SIG-M5 (cell line): ENCODE measurements at regions not wholly inside any gene's neighbourhood (a gene's known extent, or its start where the extent isn't known, plus 50 kb on each side); places are given as distances from the start of the nearest gene placed in this dataset.
"Not testable (repeated sequence)": the region's sequence is repeated elsewhere in the genome, so short reads cannot be mapped to it uniquely, and the experiment has no call there.

Experiments
- DNase-seq: peaks from one replicate; lab custom pipeline; 2025; lab: John Stamatoyannopoulos, UW

- not testable (repeated sequence) for DNase-seq
Measured at GRCh38 chr2:66632882-66633281, 198.0 kb downstream of the MEIS1 start.

DNA sequence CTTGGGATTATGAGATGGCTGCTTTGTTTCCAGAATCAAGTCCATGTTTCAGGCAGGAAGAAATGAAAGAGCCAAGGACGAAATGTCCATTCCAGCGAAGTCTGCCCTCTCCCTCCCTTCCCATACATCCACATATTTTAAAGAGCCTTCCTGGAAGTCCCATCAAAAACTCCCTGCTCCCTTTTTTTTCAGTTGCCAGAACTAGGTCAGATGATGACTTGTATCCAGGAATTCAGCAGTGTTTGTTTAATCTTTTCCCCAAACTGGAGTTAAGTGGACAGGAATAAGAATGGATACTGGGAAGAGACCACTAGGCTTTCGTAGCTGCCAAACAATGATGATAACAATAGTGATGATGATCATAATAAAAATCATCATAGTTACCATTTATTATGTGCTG lies 198.7 kb downstream of the MEIS1 start:
- DNase-seq: no peak

- no peak for DNase-seq
Measured at GRCh38 chr2:66634784-66635183, 199.9 kb downstream of the MEIS1 start.

GRCh38 chr2:66641685-66642084 lies 206.8 kb downstream of the MEIS1 start:
- no peak for DNase-seq

DNA sequence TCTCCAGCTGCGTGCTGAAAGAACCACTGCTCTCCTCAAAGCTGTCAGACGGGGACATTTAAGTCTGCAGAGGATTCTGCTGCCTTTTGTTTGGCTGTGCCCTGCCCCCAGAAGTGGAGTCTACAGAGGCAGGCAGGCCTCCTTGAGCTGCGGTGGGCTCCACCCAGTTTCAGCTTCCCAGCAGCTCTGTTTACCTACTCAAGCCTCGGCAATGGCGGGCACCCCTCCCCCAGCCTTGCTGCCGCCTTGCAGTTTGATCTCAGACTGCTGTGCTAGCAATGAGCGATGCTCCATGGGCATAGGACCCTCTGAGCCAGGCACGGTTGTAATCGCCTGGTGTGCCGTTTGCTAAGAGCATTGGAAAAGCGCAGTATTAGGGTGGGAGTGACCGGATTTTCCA lies 213.2 kb downstream of the MEIS1 start:
- DNase-seq: not testable (repeated sequence)

- DNase-seq: no peak
Measured at GRCh38 chr2:66649006-66649405, 214.1 kb downstream of the MEIS1 start.

GRCh38 chr2:66651295-66651694 lies 216.4 kb downstream of the MEIS1 start:
- no peak for DNase-seq

GRCh38 chr2:66660804-66661203 lies 225.9 kb downstream of the MEIS1 start:
- DNase-seq: no peak

- DNase-seq: no peak
Measured at GRCh38 chr2:66661253-66662173, 226.6 kb downstream of the MEIS1 start.

DNA sequence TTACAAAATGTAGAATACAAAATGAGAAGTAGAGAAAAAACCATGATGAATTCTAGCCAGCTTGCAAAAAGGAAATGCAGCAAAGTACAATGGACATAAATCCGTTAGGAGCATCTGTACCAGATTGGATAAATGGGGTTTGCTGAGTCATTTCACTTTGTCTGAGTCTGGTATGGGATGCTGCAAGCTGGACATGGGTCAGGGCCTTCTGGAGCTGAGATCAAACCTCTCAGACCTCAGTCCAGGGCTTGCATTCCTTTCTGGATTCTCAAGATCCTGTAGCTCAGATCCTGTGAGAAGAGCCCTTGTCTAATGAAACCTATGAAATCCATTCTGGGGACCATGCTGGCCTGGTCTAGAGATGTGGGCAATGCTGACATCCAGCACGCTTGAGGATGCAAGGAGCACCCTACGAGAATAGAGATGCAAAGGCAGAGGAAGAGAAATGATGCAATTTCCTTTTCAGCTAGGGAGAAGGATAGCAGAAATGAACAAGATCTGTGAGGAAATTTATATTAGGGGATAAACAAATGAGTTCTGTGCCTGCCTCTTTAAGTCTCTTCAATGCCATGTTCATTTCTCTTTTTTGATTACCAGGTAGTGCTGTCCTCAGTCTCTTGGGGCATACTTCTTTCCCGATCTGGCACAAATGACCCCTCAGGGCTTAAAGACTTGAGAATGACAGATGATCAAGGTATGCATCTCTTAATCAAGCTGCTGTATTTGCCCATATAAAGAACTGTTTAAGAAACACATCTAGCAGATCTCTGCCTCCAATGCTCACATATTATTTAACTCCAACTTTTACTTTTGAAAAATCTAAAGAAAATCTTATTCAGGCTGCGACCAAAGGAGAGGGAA lies 230.4 kb downstream of the MEIS1 start:
- no peak for DNase-seq

- no peak for DNase-seq
Measured at GRCh38 chr2:66667301-66667700, 232.4 kb downstream of the MEIS1 start.

- no peak for DNase-seq
Measured at GRCh38 chr2:66673286-66673685, 238.4 kb downstream of the MEIS1 start.

- no peak for DNase-seq
Measured at GRCh38 chr2:66674087-66674486, 239.2 kb downstream of the MEIS1 start.

GRCh38 chr2:66675591-66675990 lies 240.7 kb downstream of the MEIS1 start:
- DNase-seq: no peak

GRCh38 chr2:66679442-66679841 lies 244.5 kb downstream of the MEIS1 start:
- DNase-seq: no peak

DNA sequence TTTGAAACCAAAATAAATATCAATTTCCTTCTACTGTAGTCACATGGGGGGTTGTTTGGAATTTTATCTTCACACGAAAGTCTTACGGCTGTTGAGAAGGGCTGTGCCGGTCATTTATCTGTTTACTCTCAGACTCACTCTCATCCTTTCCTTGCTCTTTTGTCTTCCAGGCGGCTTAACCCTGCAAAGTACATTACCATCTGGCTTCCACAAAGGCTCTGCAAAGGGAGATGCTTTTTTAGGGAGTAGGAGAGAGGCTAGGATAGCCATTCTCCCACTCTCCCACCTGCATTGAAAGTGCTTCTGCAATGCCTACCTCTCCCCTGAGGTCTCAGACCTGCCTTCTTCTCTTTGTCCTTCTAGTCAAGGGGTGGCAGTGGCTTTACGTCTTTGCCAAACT lies 247.6 kb downstream of the MEIS1 start:
- DNase-seq: no peak

GRCh38 chr2:66683064-66683463 lies 248.1 kb downstream of the MEIS1 start:
- DNase-seq: no peak

- DNase-seq: no peak
Measured at GRCh38 chr2:66683599-66683998, 248.7 kb downstream of the MEIS1 start.

GRCh38 chr2:66684289-66684688 lies 249.4 kb downstream of the MEIS1 start:
- DNase-seq: no peak

GRCh38 chr2:66686755-66687154 lies 251.8 kb downstream of the MEIS1 start:
- no peak for DNase-seq

DNA sequence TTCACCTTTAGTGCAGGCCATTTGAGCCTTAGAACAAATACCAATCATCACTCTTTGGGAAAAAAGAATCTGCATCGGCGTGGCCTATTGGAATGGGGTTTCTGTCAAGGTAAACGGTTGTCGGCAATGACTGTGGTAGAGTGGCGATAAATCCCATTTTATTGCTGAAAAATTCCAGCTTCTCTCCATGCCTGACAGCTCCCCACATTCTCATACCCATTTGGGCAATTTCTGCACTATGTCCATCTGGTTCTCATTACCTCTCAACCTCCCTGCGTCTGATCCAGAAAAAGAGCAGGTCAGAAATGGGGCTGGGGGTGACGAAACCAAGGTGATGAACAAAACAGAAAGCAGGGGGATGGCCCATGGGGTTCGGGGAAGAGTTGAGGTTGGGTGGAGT lies 254.0 kb downstream of the MEIS1 start:
- no peak for DNase-seq

DNA sequence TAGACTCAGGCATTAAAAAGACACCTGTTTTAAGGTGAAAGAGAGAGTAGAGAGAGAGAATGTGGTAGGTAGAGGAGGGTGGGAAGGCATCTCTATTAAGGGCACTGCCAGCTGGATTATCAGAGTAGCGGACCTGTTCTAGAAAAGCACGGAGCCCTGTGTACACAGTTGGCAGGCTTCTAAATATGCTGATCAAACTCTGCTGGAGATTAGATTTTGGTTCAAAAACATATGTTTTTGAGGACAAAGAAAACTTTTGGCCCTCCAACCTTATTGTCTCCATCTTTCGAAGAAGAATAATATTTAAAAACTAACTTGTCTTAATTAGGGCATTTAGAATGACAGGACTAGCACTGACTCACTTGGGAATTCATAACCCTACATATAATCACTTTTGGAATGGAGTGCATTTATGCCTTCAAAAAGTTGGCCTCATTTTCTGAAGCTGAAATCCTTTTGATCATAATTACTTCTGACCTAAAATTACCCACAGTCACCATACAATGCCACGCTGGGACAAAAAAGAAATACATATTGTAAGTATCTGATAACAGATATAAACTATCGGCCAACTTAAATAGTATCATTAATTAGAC lies 254.6 kb downstream of the MEIS1 start:
- no peak for DNase-seq
